NCI-H2227 (cell line): ENCODE measurements at regions not wholly inside any gene's neighbourhood (a gene's known extent, or its start where the extent isn't known, plus 50 kb on each side); places are given as distances from the start of the nearest gene placed in this dataset.
"Not testable (repeated sequence)": the region's sequence is repeated elsewhere in the genome, so short reads cannot be mapped to it uniquely, and the experiment has no call there.

Experiments used
- DNase-seq: peaks from one replicate; lab custom pipeline; 2025; ENCODE audit not compliant: unreplicated experiment; lab: John Stamatoyannopoulos, UW

DNA sequence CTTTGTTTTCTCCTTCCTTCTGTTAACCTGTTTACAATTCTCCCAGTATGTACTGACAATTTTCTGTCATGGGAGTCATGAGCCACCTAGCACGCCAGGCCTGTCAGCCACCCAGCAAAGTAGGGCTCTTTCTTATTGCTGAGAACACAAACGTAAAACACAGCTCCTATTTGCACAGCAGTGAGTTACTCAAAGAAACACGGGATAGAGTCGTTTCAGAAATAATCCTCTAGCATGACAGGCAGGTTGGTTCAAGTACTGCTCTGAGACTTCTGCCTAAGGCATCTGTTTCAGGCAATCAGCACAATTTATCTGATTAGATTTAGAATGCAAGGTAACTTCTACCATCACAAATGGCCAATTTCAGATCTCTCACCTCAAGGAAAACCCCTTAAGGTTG lies 88.8 kb downstream of the CD24 start:
- DNase-seq: no peak

- DNase-seq: no peak
These were observed 90.0 kb downstream of the CD24 start for GRCh38 chr6:106884576-106884975.

- DNase-seq: peak; percentile 4
These were observed 90.7 kb downstream of the CD24 start for GRCh38 chr6:106883808-106884262.

DNA sequence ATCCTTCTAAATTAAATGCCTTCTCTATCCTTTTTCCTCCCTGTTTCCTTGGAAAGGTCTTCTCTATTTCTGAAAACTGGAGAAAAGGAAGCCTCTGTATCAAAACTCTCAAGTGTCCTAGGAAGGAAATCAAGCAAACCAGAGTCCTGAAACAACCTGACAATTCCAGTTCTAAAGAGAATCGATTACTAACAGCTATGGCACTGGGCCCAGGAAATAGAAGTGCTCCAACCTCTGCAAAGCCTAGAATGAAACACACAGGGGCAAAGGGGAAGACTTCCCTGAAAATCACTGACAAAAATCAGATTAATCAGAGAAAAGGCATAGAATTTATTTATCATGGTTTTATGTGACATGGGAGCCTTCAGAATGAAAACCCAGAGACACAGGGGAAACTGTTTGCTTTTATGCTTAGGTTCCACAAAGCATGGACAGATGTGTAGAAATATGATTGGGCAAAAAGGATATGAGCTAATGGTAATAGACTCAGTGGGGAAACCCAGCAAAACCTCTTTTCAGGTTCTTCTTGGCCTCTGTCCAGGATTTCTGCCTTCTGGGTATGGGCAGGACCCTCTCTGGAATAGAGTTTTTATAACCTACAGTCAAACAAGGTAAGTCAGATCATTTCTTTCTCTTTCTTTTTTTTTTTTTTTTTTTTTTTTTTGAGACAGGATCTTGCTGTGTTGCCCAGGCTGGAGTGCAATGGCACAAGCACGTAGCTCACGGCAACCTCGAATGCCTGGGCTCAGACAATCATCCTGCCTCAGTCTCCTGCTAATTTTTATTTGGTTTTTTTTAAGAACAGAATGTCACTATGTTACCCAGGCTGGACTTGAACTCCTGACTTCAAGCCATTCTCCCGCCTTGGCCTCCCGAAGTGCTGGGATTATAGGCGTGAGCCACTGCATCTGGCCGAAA lies 91.7 kb downstream of the CD24 start:
- no peak for DNase-seq

GRCh38 chr6:106882138-106882537 lies 92.4 kb downstream of the CD24 start:
- DNase-seq: no peak

GRCh38 chr6:106880952-106881351 lies 93.6 kb downstream of the CD24 start:
- DNase-seq: no peak

DNA sequence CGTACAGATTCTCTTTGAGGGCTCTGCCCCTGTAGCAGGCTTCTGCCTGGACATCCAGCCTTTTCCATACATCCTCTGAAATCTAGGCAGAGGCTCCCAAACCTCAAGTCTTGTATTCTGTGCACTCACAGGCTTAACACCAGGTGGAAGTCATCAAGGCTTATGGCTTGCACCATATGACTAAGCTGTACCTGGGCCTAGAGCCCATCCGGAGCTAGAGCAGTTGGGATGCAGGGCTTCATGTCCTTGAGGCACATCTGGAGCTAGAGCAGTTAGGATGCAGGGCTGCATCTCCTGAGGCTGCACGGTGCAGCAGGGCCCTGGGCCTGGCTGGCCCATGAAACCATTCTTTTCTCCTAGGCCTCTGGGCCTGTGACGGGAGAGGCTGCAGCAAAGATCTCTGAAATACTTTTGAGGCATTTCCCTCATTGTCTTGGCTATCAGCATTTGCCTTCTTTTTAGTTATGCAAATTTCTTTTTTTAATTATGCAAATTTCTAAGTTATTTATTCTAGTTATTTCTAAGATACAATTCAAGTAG lies 98.7 kb downstream of the CD24 start:
- no peak for DNase-seq

DNA sequence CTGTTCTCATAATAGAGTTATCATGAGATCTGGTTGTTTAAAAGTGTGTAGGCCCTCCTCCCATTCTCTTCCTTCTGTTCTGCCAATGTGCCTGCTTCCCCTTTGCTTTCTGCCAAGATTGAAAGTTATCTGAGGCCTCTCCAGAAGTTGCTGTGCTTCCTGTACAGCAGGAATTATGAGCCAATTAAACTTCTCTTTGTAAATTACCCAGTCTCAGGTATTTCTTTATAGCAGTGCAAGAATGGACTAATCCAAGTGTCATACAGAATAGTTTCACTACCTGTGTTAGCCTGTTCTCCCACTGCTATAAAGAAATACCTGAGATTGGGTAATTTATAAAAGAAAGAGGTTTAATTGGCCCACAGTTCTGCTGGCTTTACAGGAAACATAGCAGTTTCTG lies 100.0 kb downstream of the CD24 start:
- no peak for DNase-seq

GRCh38 chr6:106872049-106872448 lies 102.5 kb downstream of the CD24 start:
- DNase-seq: no peak

GRCh38 chr6:106870824-106871717 lies 103.5 kb downstream of the CD24 start:
- DNase-seq: no peak

DNA sequence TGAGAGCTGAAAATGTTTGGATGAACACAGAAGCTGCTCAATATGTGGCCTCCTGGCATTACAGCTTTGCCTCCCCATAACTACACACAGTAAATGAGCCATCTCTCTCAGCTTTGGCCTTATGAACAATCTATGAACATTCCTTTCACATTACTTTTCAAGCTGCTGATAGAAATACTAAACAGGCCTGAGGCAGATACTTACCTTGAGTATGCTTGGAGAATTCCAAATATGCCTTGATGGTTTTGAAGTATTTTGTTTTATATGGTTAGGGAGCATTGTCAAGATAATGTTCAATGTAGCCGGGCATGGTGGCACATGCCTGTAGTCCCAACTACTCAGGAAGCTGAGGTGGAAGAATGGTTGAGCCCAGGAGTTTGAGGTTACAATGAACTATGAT lies 104.5 kb downstream of the CD24 start:
- no peak for DNase-seq

- no peak for DNase-seq
These were observed 105.3 kb downstream of the CD24 start for GRCh38 chr6:106869203-106869602.

DNA sequence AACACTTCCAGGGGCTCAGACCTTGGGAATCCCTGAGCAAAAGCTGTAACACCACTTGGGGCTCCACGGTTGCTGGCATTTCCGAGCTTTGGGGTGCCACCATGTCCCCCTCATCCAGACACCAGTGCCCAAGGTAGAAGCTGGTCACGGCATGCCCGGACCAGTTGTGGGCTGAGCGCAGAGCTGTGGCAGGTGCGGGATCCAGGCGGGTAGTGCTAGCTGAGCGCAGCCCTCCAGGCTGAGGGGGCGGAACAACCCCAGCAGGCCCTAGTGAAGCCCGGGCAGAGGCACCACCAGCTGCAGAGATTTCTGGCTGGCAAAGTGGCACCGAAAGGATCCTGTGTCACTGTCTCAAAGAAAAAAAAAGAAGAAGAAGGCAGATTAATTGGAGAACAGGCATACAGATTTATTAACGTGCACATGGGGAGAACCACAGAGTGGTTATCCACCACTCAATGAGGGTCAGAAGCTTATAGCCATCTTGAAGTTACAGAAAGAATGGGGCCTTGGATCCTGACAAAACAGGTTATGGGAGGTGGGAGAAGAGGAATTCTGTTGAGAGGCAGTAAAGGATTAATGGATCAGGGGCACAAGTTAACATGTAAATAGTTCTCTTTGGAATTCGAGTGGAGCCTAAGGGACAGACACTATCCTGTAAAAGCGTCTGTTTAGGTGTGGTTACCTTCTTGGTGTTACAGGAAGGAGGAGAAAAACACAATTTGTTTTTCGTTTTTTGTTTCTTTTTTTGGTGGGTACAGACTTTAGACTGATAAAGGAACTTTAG lies 107.5 kb downstream of the CD24 start:
- no peak for DNase-seq

DNA sequence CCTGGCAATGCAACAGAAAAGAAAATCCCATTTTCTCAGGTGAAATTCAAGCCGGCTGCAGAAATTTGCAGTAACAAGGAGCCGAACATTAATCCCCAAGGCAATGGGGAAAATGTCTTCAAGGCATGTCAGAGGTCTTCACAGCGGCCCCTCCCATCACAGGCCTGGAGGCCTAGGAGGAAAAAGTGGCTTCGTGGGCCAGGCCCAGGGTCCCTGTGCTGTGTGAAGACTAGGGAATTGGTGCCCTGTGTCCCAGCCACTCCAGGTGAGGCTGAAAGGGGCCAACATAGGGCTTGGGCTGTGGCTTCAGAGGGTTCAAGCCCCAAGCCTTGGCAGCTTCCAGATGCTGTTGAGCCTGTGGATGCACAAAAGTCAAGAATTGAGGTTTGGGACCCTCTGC lies 111.7 kb downstream of the CD24 start:
- no peak for DNase-seq

GRCh38 chr6:106860940-106861339 lies 113.6 kb downstream of the CD24 start:
- no peak for DNase-seq

DNA sequence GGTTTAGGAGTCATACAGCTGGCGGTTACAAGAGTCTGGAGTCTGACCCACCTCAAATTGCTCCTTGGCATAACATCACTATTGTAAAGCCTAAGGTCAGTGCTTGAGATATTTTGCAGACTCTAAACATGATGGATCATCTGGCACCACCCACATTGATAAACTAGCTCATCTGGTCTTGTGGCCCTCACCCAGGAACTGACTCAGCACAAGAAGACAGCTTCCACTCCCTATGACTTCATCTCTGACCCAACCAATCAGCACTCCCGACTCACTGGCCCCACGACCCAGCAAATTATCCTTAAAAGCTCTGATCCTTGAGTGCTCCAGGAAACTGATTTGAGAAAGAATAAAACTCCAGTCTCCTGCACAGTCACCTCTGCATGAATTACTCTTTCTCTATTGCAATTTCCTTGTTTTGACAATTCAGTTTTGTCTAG lies 115.9 kb downstream of the CD24 start:
- DNase-seq: no peak

DNA sequence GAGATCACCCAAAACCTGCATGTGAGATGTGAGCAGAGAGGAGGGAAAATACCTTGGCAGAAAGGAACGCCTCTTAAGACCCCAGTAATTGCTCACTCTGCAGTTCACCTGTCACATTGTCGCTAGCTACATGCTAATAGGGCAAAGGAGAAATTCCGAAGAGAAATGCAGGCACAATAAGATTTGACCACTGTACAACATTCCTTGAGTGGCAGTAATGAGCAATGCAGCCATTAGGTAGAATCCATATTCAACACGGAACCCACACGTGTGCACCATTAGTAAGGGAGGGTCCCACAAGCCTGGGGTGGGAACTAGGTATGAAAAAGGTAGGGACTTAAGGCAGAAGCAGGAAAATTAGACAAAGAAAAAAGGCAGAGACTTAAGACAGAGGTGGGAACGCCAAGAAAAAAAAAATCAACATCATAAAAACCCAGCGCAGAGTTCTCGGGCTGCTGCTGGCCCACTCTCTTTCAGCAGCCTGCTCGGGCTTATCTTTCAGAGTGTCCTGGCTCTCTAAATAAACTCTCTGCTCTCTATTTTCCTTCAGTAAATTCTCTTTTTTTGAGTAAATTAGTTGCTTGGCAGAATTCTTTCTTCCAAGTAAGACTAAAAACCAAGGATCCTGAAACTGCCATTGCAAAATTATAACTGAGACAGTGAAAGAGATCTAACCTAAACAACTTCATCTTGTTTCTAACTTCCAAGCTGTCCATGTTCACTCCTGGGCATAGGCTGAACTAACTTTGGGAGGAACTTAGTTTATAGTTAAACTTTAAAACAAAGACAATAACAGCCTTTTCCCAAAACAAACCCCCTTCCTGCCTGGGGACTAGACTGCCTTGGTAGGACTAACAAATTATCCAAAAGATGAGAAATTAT lies 116.5 kb downstream of the CD24 start:
- DNase-seq: no peak

DNA sequence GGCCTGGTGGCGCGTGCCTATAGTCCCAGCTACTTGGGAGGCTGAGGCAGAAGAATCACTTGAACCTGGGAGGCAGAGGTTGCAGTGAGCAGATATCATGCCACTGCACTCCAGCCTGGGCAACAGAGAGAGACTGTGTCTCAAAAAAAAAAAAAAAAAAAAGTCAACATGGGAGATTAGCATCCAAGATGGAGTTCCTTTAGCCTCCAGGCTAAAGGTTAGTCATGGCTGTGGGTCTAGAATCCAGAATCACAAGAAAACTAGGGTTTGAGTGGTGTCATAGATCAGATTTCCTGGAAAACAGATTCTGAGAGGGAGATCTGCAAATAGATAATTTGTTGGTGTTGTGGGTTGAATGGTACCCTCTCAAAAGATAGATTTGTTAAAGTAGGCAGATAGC lies 117.2 kb downstream of the CD24 start:
- not testable (repeated sequence) for DNase-seq

- DNase-seq: no peak
These were observed 118.2 kb downstream of the CD24 start for GRCh38 chr6:106856227-106856874.
